HG02588 (cell line): ENCODE measurements at regions not wholly inside any gene's neighbourhood (a gene's known extent, or its start where the extent isn't known, plus 50 kb on each side); places are given as distances from the start of the nearest gene placed in this dataset.

Source experiments
- ATAC-seq: cut with Tn5 transposase; IDR thresholded peaks from one replicate; pipeline ENCODE4 v1.9.1; 2021; ENCODE audit warnings: mild to moderate bottlenecking, moderate library complexity; ENCODE audit not compliant: unreplicated experiment

DNA sequence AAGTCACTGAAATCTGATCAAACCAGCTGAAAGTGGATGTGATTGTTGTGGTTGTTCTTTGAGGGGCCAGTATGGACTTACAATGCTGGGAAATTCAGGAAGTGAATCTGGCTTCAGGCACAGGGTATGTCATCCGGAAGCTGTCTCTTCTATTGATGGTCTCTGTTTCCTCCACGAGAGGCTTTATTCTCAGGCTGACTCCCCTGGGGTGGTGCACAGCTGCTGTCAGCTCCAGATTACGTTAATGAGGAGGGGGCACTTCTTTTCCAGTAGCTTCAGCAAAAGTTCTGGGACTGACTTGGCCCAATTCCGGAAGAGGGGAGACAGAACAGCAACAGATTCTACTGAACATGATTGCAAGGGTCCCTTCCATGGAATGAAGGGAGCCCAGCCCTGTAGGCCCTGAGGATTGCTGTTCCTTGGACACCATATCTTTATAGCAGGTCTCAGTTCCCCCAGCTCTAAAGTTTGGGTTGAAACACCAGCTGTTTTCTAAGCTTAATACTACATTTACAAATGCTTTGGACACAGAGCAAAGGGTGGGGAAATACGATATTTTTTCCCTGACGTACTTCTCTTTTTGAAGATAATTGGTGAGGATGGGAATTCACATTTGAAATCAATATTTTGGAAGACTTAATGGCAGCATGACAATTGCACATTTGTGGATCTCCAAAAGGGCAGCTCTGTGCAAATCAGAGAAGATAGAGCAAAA is 400.9 kb downstream of the TSN start:
- no peak for ATAC-seq

DNA sequence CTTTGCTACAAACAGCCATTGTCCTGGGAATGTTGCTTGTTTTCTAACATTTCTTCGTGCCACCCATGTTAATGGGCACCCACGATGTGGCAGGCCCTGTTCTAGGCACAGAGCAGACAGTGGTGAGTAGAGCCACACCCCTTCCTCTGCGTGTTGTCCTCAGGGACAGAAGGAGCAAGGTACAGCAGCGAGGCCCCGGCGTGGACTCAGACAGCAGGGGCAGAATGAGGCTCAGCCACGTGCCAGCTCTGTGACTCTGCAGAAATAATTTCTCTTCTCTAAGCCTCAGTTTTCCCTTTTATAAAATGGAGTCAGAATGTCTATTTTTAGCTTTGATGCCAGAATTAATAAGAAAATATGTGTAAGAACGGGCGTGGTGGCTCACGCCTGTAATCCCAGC is 401.7 kb downstream of the TSN start:
- no peak for ATAC-seq

DNA sequence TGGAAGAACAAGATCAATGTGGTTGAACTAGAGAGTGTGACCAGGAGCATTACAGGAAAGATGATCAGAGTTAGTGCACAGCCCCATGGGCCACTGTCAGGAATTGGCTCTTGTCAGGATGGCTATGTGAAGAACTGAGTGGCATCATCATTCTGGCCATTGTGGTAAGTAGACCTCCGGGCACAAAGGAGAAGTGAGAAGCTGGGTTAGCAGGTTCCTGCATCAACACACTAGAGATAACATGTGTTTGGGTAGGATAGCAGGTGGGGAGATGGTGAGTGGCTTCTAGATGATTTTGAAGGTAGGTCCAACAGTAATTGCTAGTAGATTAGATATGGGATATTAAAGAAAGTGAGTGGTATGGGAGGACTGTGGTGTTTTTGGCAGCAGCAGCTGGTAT is 408.2 kb downstream of the TSN start:
- ATAC-seq, result no peak

DNA sequence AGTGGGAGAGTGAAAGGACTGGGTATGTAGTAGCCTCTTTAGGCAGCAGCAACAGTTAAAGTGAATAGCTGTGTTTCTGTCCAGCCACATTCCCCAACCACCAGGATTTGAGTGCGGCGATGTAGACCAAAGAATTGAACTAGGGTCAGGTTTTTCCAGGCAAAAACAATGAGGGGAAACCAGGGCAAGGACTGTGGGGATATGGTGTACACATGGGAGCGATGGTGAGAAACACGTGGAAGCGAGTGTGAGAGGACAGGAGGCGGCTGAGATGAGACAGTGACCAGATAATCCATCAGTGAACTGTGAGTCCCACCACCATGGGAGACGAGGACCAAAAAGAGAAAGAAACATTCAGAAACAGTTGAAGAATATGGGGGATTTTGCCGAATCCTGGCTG is 409.5 kb downstream of the TSN start:
- no peak for ATAC-seq

DNA sequence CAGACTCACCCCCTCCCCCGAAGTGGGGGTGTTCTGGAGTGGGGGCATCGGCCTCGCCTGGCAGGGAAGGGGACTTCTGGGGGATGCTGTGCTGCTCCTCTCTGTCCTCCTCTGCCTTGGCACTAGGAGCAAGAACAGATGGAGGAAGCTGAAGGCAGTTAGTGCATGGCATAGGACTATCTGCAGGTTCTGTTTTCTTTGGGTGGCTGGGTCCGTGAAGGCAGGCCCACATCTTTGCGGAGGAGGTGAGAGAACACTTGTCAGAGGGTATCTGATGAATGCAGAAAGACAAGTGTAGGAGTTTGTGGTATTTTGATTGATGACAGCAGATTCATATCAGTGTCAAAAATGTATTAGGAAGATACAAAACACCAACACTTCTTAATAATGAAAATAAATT is 411.4 kb downstream of the TSN start:
- no peak for ATAC-seq

DNA sequence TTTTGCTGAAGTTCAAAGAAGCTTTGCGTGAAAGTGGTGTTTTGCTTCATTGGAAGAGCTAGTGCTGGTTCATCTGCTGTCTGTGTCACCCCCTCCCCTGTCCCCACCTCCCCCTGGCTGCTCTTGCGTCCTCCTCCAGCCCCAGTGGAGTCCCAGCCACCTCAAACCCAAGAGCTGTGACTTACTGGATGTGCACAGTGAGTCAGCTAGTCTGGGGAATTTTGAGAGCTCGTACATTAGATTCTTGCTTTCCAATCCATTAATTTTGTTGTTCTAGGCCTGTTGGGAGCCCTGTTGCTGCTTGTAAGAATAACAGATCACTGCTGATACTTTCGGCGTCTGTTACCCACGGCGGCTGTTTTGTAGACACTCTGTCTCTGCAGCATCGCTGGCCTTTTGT is 412.1 kb downstream of the TSN start:
- ATAC-seq, result no peak

DNA sequence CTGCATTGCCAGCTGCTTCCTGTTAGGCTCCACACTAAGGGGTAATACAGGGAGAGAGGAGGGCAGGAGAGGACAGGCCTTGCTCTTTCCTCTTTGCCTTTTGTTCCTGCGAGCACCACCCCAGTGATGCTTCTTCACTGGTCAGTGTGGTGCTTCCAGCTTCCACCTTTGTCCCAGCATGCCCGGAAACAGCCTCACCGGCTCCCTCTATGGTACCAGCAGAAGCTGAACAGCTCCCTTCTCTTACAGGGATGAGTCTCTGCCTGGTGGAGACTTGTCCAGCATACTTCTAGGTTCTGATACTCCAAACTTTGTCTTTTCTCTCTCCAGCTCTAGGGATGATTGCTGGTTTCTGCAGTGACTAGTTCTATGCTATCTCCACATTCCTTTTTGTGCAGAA is 413.3 kb downstream of the TSN start:
- no peak for ATAC-seq

DNA sequence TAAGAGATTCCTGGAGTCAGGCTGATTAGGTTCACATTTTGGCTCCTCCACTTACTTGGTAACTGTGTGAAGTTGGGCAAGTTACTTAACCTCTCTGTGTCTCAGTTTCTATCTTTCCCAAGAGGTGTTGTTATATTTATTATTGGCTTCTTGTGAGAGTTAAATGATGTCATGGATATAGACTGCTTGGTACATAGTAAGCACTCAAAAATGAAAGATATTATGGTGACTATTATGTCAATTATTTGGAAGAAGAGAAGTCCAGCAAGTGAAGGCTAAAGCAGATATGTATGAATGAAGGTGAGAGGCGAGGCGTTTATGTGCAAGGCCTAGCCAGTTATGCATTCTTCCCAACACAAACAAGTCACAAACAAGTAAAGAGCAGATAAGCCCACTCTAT is 417.4 kb downstream of the TSN start:
- no peak for ATAC-seq

DNA sequence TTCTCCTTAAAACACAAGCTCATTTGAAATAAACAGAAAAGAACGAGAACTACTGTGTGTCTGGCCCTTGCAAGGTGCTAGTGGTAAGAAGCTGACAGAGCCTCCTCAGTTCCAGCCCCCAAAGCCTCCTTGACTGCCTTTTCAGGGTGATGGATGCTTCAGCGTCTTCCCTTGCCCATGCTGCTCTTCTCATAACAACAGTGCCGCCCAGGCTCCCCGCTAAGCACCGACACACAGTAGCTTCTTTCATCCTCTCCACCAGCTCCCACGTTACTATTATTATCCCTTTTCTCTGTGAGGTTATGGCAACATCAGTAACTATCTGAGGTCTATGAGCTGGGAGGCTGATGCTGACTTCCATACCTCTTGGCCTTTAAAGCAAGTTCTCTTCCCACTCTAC is 418.6 kb downstream of the TSN start:
- ATAC-seq, result no peak

DNA sequence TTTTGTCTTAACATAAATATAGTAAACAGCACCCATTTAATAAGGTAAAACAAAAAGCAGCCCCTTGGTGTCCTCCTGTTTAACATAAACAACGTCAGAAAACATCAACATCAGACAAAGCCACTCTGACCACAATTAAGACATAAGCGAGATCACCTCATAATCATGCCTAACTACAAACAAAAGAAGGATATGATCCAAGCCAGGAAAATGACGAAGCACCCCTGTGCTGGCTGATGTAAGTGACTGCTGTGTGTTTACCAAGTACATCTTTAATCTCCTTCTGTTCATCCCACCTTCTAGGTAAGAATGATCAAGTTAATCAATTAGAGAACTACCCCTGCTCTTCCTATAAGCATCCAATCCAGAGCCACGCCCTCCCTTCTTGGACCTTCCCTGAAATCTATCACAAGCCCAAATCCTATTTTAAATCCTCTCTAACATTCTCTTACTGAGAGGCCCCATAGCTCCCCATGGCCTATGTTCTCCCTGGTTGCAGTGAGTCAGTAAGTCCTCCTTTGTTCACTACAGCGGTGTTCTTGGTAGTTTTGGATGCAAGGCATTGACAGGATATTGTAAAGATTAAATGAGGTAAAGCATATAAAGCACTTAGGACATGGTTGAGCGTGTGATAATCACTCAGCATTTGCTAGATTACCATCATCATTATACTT is 424.2 kb downstream of the TSN start:
- ATAC-seq, result no peak

DNA sequence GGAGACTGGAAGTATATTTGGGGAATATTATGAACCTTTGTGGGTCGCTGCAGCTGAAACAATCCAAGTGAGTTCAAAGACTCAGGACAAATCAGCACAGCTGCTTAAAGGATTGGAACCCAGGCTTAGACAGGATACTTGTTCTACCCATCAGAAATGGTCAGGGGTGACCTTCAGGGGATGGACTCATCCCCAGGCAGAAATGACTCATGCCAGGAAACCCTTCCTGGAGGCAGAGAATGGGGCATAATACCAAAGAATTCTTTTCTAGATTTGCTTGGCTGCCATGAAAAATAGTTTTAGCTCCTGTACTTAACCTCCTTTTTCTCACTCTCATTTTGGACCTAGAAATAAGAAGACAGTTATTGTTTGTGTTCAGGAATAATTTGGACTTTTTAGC is 425.5 kb downstream of the TSN start:
- ATAC-seq, result no peak

DNA sequence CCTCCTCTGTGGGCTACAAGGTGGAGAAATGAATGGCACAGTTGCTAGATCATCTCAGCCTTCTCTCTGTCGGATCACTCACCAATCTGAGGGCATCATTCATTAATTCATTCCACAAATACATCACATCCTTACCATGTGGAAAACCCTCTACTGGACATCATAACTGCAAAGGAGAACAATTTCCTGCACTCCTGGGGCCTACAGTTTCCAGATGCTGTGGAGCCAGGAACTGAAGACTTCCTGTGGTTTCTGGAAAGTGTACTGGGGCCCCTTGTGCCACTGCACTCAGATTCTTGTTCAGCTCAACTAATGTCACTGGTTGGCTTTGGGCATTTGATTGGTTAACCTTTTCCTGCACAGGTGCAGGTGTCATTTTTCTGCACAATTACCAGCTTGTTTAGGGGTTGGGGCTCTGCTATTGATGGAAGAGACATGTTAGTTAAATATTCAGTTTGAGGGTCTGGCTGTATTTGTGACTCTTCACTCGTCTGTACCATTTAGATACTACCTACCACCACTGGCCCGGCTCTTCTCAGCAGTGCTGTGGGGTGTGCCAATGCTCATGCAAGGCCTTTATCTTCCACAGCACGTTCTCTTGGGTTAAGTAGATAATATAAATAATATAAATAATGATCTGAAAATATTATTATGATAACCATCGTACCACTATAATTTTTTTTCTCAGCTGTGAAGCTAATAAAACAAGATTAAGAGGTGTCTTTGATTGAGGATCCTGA is 427.3 kb downstream of the TSN start:
- no peak for ATAC-seq

DNA sequence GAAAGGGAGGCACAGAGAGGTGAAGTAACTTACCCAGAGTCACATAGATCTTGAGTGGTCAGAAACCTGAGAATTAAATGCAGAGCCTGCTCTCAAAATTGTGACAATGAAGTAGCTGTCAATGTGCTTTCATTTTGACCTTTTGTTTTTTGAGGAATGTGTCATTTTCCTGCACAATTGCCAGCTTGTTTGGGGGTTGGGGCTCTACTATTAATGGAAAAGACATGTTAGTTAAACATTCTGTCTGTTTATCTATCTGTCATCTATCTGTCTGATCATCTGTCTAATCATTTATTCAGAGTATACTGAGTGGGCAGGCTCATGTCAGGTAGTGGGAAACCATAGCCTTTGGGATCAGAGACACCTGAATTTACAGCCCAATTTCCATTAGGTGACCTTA is 428.4 kb downstream of the TSN start:
- ATAC-seq, result no peak

DNA sequence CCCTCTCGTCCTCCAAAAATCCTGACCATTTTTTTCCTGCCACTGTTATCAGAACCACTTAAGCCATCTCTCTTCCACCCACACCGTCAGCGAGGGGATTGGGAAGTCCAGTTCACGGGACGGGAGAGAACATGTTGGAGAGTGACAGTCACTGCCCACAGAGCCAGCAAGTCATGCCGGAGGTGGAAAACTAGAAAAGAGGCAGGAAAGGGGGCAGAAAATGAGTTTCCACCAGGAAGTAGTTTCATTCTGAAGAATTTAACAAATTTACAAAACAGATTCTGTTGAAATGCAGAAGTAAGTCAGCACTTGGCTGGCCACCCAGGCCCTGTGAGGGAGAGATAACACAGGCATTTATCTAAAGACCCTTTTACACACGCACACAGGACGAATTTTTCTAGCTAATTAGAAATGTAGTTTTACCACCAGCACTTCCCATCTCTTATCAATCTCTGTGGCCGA is 431.3 kb downstream of the TSN start:
- no peak for ATAC-seq

DNA sequence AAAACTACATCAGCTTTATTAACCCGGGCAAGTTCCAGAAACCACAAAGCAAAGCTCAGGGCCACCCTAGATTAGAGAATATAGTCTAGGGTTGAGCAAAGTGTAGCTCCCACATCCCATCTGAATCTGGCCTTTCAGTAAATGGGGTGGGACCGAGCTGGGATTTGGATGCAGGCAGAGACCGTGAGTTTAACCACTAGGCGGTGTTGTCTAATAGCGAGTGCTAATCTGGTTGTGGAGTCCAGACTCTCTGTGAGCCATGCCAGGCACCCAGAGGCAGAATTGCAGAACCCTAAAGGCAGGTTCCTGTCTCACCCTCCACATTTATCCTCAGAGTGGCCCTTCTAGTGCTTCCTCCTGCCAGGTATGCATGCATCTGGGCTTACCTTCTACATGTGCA is 435.9 kb downstream of the TSN start:
- ATAC-seq, result peak; percentile 77

DNA sequence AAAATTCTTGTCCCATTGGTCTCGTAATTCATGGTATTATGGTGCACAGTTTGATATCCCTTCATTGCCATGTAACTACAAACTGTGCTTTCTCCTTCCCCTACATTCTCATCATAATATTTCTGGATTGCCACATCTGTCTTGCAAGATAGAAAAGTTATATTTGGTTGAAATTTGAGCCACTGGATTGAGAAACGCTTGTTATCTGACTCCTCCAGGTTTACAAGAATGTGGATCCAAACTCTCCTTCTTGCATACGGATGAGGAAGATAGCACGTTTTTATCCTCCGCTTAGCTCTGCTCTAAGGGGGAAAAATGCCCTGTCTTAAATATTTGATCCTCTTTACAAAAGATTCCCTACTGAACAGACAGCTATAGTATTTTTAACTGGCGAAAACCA is 438.2 kb downstream of the TSN start:
- ATAC-seq, result no peak

DNA sequence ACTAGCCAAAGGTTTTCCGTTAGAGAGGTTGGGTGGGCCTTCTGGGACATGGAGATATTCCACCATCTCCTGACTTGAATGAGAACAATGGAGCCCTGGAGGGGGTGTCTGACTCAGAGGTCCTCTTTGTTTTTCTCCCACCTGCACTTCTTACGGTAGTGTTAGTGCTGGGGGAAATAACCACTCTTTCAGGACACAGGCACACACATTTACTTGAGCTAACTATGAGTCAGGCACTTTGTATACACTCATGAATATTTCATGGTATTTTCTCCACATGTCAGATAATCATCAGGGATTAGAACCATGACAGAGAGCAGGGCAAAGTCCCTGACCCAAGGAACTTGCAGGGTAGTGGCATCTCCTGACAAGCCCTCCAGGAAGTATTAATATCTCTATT is 439.1 kb downstream of the TSN start:
- ATAC-seq, result no peak

DNA sequence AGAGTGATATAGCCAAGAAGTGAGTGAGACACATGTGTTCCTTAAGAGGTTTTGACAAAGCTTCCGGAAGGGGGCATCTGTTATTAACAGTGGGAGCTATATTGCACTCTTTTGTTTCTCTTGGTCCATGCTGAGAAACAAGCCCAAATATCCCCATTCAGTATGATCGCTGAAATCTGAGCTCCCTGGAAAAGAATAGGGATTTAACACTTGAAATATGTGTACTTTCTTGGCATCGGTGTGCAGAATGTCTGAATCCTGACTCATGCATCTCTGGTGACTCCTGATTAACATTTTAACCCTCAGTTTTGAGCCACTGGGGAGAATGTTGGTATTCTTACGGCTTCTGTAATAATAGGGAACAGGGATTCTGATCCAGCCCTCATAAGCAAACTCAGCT is 448.1 kb downstream of the TSN start:
- ATAC-seq, result no peak

DNA sequence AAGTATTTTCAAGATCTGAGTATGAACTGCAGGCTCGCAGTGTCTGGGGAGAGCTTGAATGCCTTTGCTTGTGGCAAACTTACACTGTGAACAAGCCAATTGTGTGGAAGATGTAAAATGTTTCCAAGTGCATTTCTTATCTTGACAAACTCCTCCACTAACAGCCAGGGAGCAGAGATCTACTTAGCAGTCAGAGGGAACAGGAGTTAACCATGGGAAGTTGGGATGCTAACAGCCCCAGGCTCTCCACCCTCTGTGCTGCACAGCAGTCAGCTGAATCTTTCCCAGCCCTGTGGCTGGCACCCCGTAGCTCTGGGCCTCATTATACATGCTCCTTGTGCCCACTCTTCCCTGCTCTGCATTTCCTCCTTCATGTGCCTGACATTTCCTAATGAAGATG is 450.2 kb downstream of the TSN start:
- no peak for ATAC-seq

DNA sequence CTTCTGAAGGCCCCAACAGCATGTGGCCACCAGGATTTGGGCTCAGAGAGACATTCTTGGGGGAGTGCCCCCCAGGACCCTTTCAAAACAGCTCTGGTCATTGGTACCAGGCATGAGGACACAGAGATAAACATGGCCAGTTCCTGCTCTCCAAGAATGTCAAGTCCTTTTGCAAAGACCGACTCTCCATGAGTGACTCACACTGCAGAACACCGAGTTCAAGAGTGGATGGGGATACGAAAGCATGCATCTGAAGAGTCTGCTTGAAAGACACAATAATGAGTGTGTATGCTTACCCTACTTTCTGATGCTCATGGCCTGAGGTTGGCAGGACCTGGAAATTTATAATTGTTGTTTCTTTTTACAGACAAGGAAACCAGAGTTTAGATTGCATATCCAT is 450.6 kb downstream of the TSN start:
- ATAC-seq, result no peak

DNA sequence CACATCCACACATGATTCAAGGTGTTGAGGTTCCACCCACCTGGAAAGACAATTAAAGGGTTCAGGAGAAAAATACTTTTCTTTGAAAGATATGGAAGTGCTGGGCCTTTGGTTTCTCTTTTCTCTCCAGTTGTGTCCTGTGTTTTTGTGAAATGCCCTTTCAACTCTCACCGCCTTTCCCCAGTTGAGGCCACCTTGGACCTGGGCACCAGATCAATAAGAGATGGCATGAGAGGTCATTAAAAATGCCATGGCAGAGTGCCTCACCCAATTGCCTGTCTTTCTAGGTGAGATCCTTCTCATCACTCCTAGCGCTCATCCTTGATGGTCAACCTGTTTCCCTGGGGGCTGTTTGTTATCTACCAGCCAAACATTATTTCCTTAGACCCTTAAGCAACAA is 453.9 kb downstream of the TSN start:
- ATAC-seq, result no peak

DNA sequence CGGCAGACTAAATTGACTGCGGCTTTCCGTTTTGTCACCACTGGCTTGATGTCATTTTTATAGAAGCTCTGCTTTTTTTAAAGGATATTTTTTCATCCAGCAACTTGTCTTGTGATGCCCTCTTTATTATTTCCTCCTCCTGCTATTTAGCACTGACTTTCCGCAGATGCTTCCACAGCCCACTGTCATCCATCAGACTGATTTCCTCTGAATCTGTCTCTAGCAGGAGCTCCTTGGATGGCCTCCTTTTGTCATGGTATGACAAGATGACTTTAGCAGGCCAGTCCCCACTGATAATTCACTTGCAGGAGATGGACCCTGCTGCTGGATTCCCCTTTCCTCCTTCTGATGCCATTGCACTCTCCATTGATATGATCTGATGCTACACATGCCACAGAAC is 454.6 kb downstream of the TSN start:
- ATAC-seq, result no peak
